Fibroblast of mammary gland (primary cell): ENCODE measurements at regions not wholly inside any gene's neighbourhood (a gene's known extent, or its start where the extent isn't known, plus 50 kb on each side); places are given as distances from the start of the nearest gene placed in this dataset.
"Not testable (repeated sequence)": the region's sequence is repeated elsewhere in the genome, so short reads cannot be mapped to it uniquely, and the experiment has no call there.

ENCODE experiments used
- DNase-seq: peaks from one replicate; pipeline ENCODE4 v3.0.0-alpha.2; 2010; ENCODE audit warnings: low read depth
- H3K4me3 ChIP-seq: 2 replicates; pipeline ENCODE4 v1.5.1; 2011; ENCODE audit warnings: low read depth, mild to moderate bottlenecking, low read length, moderate library complexity; ENCODE audit not compliant: control insufficient read depth
- CTCF ChIP-seq: conservative IDR thresholded peaks from 2 replicates; pipeline ENCODE4 v1.5.1; 2011; ENCODE audit warnings: low read depth, low read length, inconsistent platforms; ENCODE audit not compliant: control insufficient read depth, insufficient read depth

GRCh38 chr14:27881646-27882045 is 884.9 kb upstream of the FOXG1 start:
- no peak overlapping the region for H3K4me3 ChIP-seq
- DNase-seq: no peak
- TF ChIP-seq CTCF: no peak

- TF ChIP-seq CTCF: no peak
- no peak overlapping the region for H3K4me3 ChIP-seq
- DNase-seq: no peak
Measured at GRCh38 chr14:27886256-27886655, 880.3 kb upstream of the FOXG1 start.

DNA sequence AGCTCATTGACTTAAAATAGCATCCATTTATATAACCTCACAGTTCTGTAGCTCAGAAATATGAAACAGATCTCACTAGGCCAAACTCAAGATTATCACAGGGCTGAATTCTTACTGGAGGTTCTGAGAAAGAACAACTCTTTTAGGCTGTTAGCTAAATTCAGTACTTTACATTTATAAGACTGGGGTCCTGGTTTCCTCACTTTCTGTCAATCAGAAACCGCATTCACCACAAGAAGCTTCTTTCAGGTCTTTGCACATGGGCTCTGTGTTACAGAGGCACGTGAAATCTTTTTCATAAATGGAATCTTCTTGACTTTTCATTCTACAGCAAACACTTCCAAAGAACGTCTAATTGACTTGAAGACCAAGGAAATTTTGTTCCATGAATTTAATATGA is 876.3 kb upstream of the FOXG1 start:
- no peak for TF ChIP-seq CTCF
- H3K4me3 ChIP-seq: no peak overlapping the region

GRCh38 chr14:27908484-27908883 is 858.1 kb upstream of the FOXG1 start:
- not testable (repeated sequence) for H3K4me3 ChIP-seq, DNase-seq

More for the DNA sequence above, 876.3 kb upstream of the FOXG1 start:
- DNase-seq: no peak

DNA sequence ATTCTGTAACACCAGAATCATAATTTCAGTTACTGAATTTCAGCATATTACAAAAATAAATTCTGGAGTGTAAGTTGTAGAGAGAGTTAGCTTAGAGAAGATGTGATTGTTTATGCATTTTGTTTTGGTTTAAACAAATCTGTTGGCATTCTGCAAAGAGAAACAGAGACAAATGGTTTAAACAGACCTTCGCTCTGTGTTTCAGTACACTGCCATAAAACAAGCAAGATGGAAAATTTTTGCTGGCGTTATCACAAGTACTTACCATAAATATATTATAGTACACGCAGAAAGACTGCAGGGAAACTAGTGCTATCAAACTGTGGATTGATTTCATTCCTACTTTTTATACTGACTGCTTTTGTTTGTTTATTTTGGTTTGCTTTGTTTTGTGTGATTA is 850.3 kb upstream of the FOXG1 start:
- DNase-seq: no peak
- TF ChIP-seq CTCF: no peak
- no peak overlapping the region for H3K4me3 ChIP-seq

GRCh38 chr14:27917896-27918295 is 848.7 kb upstream of the FOXG1 start:
- no peak overlapping the region for H3K4me3 ChIP-seq

DNA sequence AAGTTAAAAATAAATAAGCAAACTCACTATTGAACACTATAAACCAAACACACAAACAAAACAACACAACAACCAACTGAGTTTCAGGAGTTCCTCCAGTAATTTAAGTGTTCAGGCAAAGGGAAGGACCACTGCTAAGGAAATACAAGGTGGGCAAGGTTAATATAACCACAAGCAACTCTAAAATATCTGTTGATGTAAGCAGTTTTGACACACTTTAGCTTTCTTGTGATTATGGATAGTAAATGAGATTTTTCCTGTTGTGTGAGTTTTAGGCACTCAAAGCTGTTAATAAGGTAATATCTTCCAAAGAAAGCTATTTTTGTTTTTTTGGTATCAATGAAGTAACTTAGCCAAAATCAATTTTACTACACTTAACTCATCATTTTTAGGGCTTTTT is 839.1 kb upstream of the FOXG1 start:
- H3K4me3 ChIP-seq: no peak overlapping the region
- TF ChIP-seq CTCF: no peak
- no peak for DNase-seq

More at GRCh38 chr14:27917896-27918295, 848.7 kb upstream of the FOXG1 start:
- DNase-seq: no peak
- no peak for TF ChIP-seq CTCF

- TF ChIP-seq CTCF: no peak
- H3K4me3 ChIP-seq: no peak overlapping the region
- DNase-seq: no peak
Measured at GRCh38 chr14:27929797-27930347, 836.7 kb upstream of the FOXG1 start.
